H1 (cell line): ENCODE measurements at regions not wholly inside any gene's neighbourhood (a gene's known extent, or its start where the extent isn't known, plus 50 kb on each side); places are given as distances from the start of the nearest gene placed in this dataset.

Source experiments
- CTCF ChIA-PET: fragments of 300-600 bp; sonication (Branson Sonifier 250); formaldehyde crosslinking; loops from one replicate; lab custom pipeline; 2021; ENCODE audit not compliant: partially characterized antibody; lab: Charles Lee
- POLR2A ChIA-PET: fragments of 300-600 bp; sonication (Branson Sonifier 250); formaldehyde crosslinking; loops from one replicate; lab custom pipeline; 2021; ENCODE audit warnings: inconsistent platforms; ENCODE audit not compliant: partially characterized antibody; lab: Charles Lee
- DNase-seq, 2 experiments: peaks; one replicate each; pipeline versions ENCODE4 v3.0.0 to v3.0.0-alpha.2; 2010 to 2022; ENCODE audit warnings: low spot score in 2 of 2, low read depth in 1 of 2, mixed read lengths in 1 of 2
- FAIRE-seq: peaks from 2 replicates; lab custom pipeline; 2011; peaks lifted over from hg19 to GRCh38; lab: Jason Lieb, UNC
- H2AFZ ChIP-seq: 2 replicates; pipeline ENCODE4 v1.8.1; 2012; ENCODE audit warnings: low read length, inconsistent platforms
- H2AK5ac ChIP-seq: 2 replicates; pipeline ENCODE4 v1.6.1; 2013; ENCODE audit warnings: low read depth, low read length
- H2BK120ac ChIP-seq: replicated peaks from 2 replicates; pipeline ENCODE3; 2013; ENCODE audit warnings: low read depth, low read length, inconsistent platforms
- H2BK12ac ChIP-seq: 2 replicates; pipeline ENCODE4 v1.6.1; 2013; ENCODE audit warnings: low read depth, low read length
- H2BK15ac ChIP-seq: 2 replicates; pipeline ENCODE4 v1.6.1; 2013; ENCODE audit warnings: low read length
- H2BK20ac ChIP-seq: 2 replicates; pipeline ENCODE4 v1.6.1; 2013; ENCODE audit warnings: low read length
- H2BK5ac ChIP-seq: 2 replicates; pipeline ENCODE4 v1.6.1; 2013; ENCODE audit warnings: low read depth, low read length
- H3K14ac ChIP-seq: 2 replicates; pipeline ENCODE4 v1.6.1; 2013; ENCODE audit warnings: inconsistent platforms; ENCODE audit not compliant: insufficient read length
- H3K18ac ChIP-seq: 2 replicates; pipeline ENCODE4 v1.6.1; 2013; ENCODE audit warnings: low read length; ENCODE audit errors: extremely low read depth
- H3K23ac ChIP-seq: 2 replicates; pipeline ENCODE4 v1.6.1; 2013; ENCODE audit warnings: inconsistent platforms; ENCODE audit not compliant: insufficient read length
- H3K23me2 ChIP-seq: 2 replicates; pipeline ENCODE4 v1.6.1; 2013; ENCODE audit warnings: low read depth, low read length
- H3K27ac ChIP-seq: 2 replicates; pipeline ENCODE4 v1.6.1; 2011; ENCODE audit warnings: low read depth, low read length, inconsistent platforms
- H3K27me3 ChIP-seq, 4 experiments: replicated peaks in 1 of 4; 1 replicate in 1 of 4; 2 replicates in 3 of 4; pipeline versions ENCODE4 v1.6.1 to v1.8.1; 2011 to 2013; ENCODE audit warnings: low read length in 3 of 4, mild to moderate bottlenecking in 3 of 4, inconsistent platforms in 2 of 4, mixed read lengths in 2 of 4, moderate library complexity in 1 of 4; ENCODE audit not compliant: control insufficient read depth in 3 of 4, insufficient read depth in 3 of 4; ENCODE audit errors: extremely low read depth in 1 of 4
- H3K36me3 ChIP-seq, 4 experiments: 2 replicates each; pipeline versions ENCODE4 v1.6.1 to v1.8.1; 2011 to 2013; ENCODE audit warnings: mild to moderate bottlenecking in 4 of 4, low read length in 3 of 4, moderate library complexity in 2 of 4, control low read depth in 1 of 4, inconsistent platforms in 1 of 4; ENCODE audit not compliant: insufficient read depth in 4 of 4, control insufficient read depth in 2 of 4
- H3K4ac ChIP-seq: replicated peaks from 2 replicates; pipeline ENCODE3; 2013; ENCODE audit warnings: low read length, low read depth, mixed read lengths, inconsistent platforms; ENCODE audit not compliant: insufficient read length
- H3K4me1 ChIP-seq, 4 experiments: replicated peaks in 1 of 4; 1 replicate in 1 of 4; 2 replicates in 3 of 4; pipeline versions ENCODE4 v1.6.1 to v1.8.1; 2011 to 2013; ENCODE audit warnings: low read length in 3 of 4, inconsistent platforms in 2 of 4, mixed read lengths in 1 of 4; ENCODE audit not compliant: insufficient read depth in 4 of 4, control insufficient read depth in 3 of 4
- H3K4me2 ChIP-seq, 2 experiments: 2 replicates each; pipeline versions ENCODE4 v1.6.1 to v1.8.1; 2011 to 2013; ENCODE audit warnings: low read depth in 2 of 2, low read length in 2 of 2, control low read depth in 1 of 2, inconsistent platforms in 1 of 2, mild to moderate bottlenecking in 1 of 2; ENCODE audit not compliant: insufficient read depth in 1 of 2
- H3K4me3 ChIP-seq, 4 experiments: fragments of 200-600, 300-600 bp in 1 of 4; sonication (generic), shearing (Covaris generic), sonication (Bioruptor Twin) in 1 of 4; 2 replicates each; pipeline versions ENCODE4 v1.5.1 to v1.8.1; 2011 to 2016; ENCODE audit warnings: low read length in 4 of 4, low read depth in 3 of 4, control low read depth in 2 of 4, inconsistent platforms in 2 of 4, mild to moderate bottlenecking in 2 of 4, mixed read lengths in 1 of 4, moderate library complexity in 1 of 4; ENCODE audit not compliant: insufficient read depth in 2 of 4; ENCODE audit errors: extremely low read depth in 1 of 4
- H3K56ac ChIP-seq: replicated peaks from 2 replicates; pipeline ENCODE3; 2013; ENCODE audit warnings: low read depth, mild to moderate bottlenecking, mixed read lengths, low read length, inconsistent platforms; ENCODE audit not compliant: insufficient read length
- H3K79me1 ChIP-seq: 2 replicates; pipeline ENCODE4 v1.6.1; 2013; ENCODE audit warnings: low read depth, low read length, control low read depth
- H3K79me2 ChIP-seq, 2 experiments: 2 replicates each; pipeline versions ENCODE4 v1.6.1 to v1.8.1; 2012 to 2013; ENCODE audit warnings: low read length in 2 of 2, mild to moderate bottlenecking in 2 of 2, inconsistent platforms in 1 of 2; ENCODE audit not compliant: insufficient read depth in 2 of 2, control insufficient read depth in 1 of 2
- H3K9ac ChIP-seq, 4 experiments: replicated peaks in 1 of 4; 1 replicate in 1 of 4; 2 replicates in 3 of 4; pipeline versions ENCODE4 v1.6.1 to v1.8.1; 2011 to 2013; ENCODE audit warnings: low read depth in 3 of 4, low read length in 3 of 4, control low read depth in 2 of 4, mild to moderate bottlenecking in 2 of 4, moderate library complexity in 2 of 4, inconsistent platforms in 1 of 4; ENCODE audit errors: extremely low read depth in 1 of 4
- H3K9me3 ChIP-seq, 2 experiments: 2 replicates each; pipeline versions ENCODE4 v1.6.1 to v1.8.1; 2012 to 2013; ENCODE audit warnings: mild to moderate bottlenecking in 2 of 2, moderate library complexity in 2 of 2, control low read depth in 1 of 2, inconsistent platforms in 1 of 2, low read depth in 1 of 2, low read length in 1 of 2, mixed read lengths in 1 of 2; ENCODE audit not compliant: insufficient read depth in 2 of 2
- H4K20me1 ChIP-seq, 2 experiments: replicated peaks in 1 of 2; 2 replicates each; pipeline versions ENCODE3 to v1.8.1; 2011 to 2013; ENCODE audit warnings: inconsistent platforms in 2 of 2, low read length in 2 of 2, mild to moderate bottlenecking in 1 of 2; ENCODE audit not compliant: insufficient read depth in 2 of 2, control insufficient read depth in 1 of 2
- H4K5ac ChIP-seq: 2 replicates; pipeline ENCODE4 v1.6.1; 2013; ENCODE audit warnings: low read length, low read depth, mixed read lengths, inconsistent platforms; ENCODE audit not compliant: insufficient read length
- H4K8ac ChIP-seq: 2 replicates; pipeline ENCODE4 v1.8.0; 2013; ENCODE audit warnings: mild to moderate bottlenecking, moderate library complexity, low read length, inconsistent platforms; ENCODE audit not compliant: insufficient read depth; ENCODE audit errors: extremely low read depth
- H4K91ac ChIP-seq: replicated peaks from 2 replicates; pipeline ENCODE3; 2013; ENCODE audit warnings: low read length, mixed read lengths, inconsistent platforms; ENCODE audit not compliant: insufficient read length
- BRCA1 ChIP-seq: IDR thresholded peaks from 2 replicates; pipeline ENCODE4 v1.6.1; 2012; ENCODE audit warnings: low read depth, low read length, improper control_type of control experiment
- EGR1 ChIP-seq: IDR thresholded peaks from 2 replicates; pipeline ENCODE4 v1.6.1; 2011; ENCODE audit warnings: low read depth, low read length, borderline replicate concordance
- HDAC6 ChIP-seq: IDR thresholded peaks from one replicate; pipeline ENCODE4 v1.7.1; 2012; ENCODE audit warnings: low read depth, mild to moderate bottlenecking, inconsistent platforms, low read length, moderate library complexity
- TBP ChIP-seq: IDR thresholded peaks from 2 replicates; pipeline ENCODE4 v1.6.1; 2011; ENCODE audit warnings: low read depth, low read length, improper control_type of control experiment
- WGBS, 2 experiments: shearing (Covaris generic) in 1 of 2; methylation state at CpG; one replicate each; pipeline versions ENCODE4 v1.1.6 to v1.1.7; 2013 to 2015; ENCODE audit warnings: low lambda C conversion rate in 2 of 2, mixed read lengths in 2 of 2, inconsistent platforms in 1 of 2, low coverage in 1 of 2, missing lambda C conversion rate in 1 of 2; ENCODE audit not compliant: insufficient replicate concordance in 2 of 2, insufficient coverage in 1 of 2, insufficient read length in 1 of 2; ENCODE audit errors: extremely low coverage in 1 of 2, missing lambda C conversion rate in 1 of 2; 5-methylcytosine and 5-hydroxymethylcytosine counted together

DNA sequence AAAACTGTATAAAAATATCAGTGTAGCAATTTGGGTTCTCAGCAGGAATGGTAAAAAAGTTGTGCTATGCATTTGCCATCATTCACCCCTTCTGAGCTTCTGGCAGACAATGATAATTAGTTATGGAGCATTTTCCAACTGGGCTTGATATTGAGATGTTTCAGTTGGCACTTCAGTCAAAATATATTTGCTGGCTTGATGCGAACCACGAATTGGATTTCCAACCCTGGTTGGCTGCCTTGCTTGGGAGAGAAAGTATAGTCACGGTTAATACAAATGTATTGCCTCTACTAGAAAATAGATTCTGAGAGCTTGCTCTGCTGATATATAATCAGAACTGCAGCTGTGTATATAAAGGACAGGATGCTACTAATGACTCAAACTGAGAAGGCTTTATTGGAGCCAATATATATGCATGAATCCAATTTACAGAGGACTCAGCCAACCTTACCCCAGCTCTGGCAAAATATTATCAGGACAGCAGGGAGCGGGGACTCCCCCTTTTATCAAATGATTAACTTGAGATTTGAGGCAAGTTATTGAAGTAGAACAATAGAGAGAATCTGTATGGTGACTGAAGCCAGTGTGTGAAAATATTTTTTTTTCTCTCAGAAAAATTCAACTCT lies 219.8 kb upstream of the SMIM30 start:
- no peak overlapping the region for H3K18ac ChIP-seq
- H3K27ac ChIP-seq, result no peak overlapping the region
- H3K14ac ChIP-seq, result no peak overlapping the region
- no peaks in the 10 kb centered on the region for H3K79me1 ChIP-seq
- H3K4me2 ChIP-seq, result no peak overlapping the region
- no peaks in the 10 kb centered on the region for H3K23me2 ChIP-seq
- ChIA-PET CTCF (no interaction called here), POLR2A (no interaction called here)
- no peak overlapping the region for H2BK15ac ChIP-seq
- no peaks in the 10 kb centered on the region for H3K36me3 ChIP-seq
- H2BK20ac ChIP-seq, result no peak overlapping the region
- no peaks in the 10 kb centered on the region for H3K4me1 ChIP-seq
- DNase-seq (no peak), FAIRE-seq (no peak)
- no peak for TF ChIP-seq BRCA1
- TF ChIP-seq HDAC6, result no peak
- no peak for TF ChIP-seq TBP
- TF ChIP-seq EGR1, result no peak
- H3K79me2 ChIP-seq, result no peaks in the 10 kb centered on the region
- no peak overlapping the region for H3K23ac ChIP-seq
- H3K4ac ChIP-seq, result no peak overlapping the region
- H3K27me3 ChIP-seq, result no peaks in the 10 kb centered on the region
- H2BK120ac ChIP-seq, result no peak overlapping the region
- no peak overlapping the region for H3K9ac ChIP-seq
- 91% methylated on average over 4 of the region's 4 CpGs; no CpG with 5 or more reads in 1 of the 2 experiments for WGBS, 2 experiments
- H2BK5ac ChIP-seq, result no peak overlapping the region
- H4K91ac ChIP-seq, result no peak overlapping the region
- peaks cover 0 to 3% of the 10 kb centered on the region in 2 experiments; a peak in 1 of 4 replicates for H3K9me3 ChIP-seq
- no peaks in the 10 kb centered on the region for H4K20me1 ChIP-seq
- no peak overlapping the region for H2AFZ ChIP-seq
- no peak overlapping the region for H4K5ac ChIP-seq
- H3K4me3 ChIP-seq, result no peak overlapping the region
- H3K56ac ChIP-seq, result no peak overlapping the region
- H4K8ac ChIP-seq, result no peak overlapping the region
- no peak overlapping the region for H2AK5ac ChIP-seq
- H2BK12ac ChIP-seq, result no peak overlapping the region
